Epithelial cell of proximal tubule (primary cell): ENCODE measurements at regions not wholly inside any gene's neighbourhood (a gene's known extent, or its start where the extent isn't known, plus 50 kb on each side); places are given as distances from the start of the nearest gene placed in this dataset.

Source experiments
- DNase-seq: peaks from one replicate; pipeline ENCODE4 v3.0.0-alpha.2; 2011; ENCODE audit warnings: low read depth
- H3K4me3 ChIP-seq: 2 replicates; pipeline ENCODE4 v1.5.1; 2011; ENCODE audit warnings: low read depth, mild to moderate bottlenecking, low read length
- CTCF ChIP-seq: conservative IDR thresholded peaks from 2 replicates; pipeline ENCODE4 v1.5.1; 2012; ENCODE audit warnings: low read depth, mild to moderate bottlenecking, low read length

DNA sequence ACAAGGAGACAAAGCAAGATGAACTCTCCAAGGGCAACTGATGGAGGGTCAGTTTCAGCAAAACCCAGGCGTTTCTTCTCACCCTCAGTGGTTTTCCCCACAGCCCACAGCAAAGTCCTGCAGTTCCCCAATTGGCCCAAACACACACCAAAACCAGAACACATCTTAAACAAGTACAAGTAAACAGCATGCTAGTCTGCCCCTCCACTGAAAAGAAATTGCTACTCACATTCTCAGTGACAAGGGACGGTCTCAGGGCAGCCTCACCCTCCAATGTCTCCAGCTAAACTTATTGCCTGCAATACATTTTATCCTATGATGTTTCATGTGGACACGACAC, 300.6 kb upstream of the IRX3 start:
- no peak overlapping the region for H3K4me3 ChIP-seq
- no peak for DNase-seq
- no peak for TF ChIP-seq CTCF

DNA sequence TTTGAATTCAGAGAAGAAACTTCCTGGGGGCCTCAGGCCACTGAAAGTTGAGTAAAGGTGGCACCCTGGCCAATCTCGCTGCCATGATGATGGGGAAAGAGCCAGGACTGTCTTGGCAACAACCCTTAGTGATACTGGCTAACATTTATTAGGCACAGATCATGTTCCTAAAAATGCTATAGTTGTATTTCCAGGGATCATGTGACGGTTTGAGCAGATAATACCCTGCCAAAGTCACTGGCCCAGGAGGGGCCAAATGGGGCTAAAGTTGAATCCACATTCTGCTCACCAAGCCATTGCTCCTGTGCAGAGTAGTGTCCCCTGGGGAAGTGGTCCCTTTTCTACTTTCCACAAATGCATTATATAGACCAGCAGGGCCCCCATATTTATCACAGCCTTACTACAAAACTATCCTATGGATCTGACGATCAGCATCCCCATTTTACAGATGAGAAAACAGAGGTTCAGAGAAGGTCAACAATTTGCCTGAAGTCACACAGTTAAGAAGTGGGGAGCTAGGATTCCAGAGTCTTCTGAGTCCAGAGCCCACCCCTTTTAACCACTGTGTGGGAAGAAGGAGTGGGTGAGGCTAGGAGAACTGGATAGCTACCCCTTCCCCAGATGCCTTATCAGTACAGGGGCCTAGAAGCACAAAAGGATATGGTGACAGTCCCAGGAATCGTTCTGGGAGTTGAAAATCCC, 300.0 kb upstream of the IRX3 start:
- no peak overlapping the region for H3K4me3 ChIP-seq
- no peak for TF ChIP-seq CTCF
- DNase-seq = no peak

GRCh38 chr16:54585998-54586340, 299.4 kb upstream of the IRX3 start:
- H3K4me3 ChIP-seq = no peak overlapping the region
- no peak for DNase-seq
- TF ChIP-seq CTCF = no peak

DNA sequence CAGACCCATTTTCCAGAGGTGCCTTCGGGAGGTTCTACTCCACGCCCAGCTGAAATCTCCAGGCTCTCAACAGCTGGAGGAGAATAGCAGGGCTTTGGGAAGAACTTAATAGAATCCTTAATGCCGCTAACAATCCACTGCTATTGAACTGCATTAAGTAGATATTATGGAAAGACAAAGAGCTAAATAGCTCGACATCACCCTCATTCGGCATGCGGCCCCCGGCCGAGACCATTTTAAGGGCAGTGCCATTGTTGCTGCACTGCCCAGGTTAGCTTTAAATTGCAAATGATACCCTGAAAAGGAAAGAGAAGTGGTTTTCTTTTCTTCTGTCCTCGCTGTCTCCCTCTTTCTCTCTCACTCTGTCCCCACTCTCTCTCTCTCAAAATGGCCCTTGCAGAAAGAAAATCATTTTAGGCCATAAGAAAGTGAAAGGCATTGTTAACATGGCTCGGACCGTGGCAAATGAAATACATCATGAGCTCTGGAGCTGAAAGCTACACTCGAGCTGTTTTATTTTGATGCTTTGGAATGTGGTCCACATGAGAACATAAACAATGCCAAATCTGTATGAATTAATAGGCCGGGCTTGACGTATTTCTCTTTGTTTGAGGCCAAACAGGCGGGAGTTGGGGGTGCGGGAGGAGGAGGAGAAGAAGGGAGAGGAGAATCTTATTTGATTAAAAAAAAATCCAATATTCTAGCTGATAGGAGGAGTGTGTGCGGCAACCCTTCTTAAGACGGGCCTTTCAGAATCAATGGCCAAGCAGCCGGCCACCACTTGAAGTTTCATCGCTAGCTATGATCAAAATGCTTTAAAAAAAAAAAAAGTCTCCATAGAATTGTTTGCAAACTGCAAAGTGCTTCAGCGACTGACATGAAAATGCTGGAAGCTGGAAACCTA, 298.8 kb upstream of the IRX3 start:
- no peak for TF ChIP-seq CTCF

DNA sequence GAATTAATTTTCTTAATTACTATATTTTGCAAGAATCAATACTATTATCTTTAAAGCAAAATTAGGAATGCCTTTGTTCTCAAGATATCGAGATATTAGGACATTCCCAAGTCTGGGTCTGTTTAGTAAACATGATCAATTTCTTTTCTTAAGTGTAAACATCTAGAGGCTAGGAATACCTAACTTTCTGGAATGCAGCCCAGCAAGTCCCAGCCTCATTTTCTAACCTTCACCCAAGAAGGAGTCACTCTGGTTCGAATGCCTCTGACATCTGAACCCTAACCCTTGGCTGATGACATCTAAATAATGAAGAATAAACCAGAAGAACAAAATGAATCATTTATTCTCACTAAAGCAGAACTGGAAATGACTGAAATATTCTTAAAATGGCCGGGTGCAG, 297.5 kb upstream of the IRX3 start:
- DNase-seq = no peak
- H3K4me3 ChIP-seq = no peak overlapping the region
- TF ChIP-seq CTCF = no peak

More for the DNA sequence above, 298.8 kb upstream of the IRX3 start:
- no peak for DNase-seq
- no peak overlapping the region for H3K4me3 ChIP-seq

GRCh38 chr16:54582631-54583250, 296.2 kb upstream of the IRX3 start:
- H3K4me3 ChIP-seq = no peak overlapping the region
- DNase-seq = no peak
- no peak for TF ChIP-seq CTCF
